ENCODE measurements at regions not wholly inside any gene's neighbourhood (a gene's known extent, or its start where the extent isn't known, plus 50 kb on each side); places are given as distances from the start of the nearest gene placed in this dataset.

DNA sequence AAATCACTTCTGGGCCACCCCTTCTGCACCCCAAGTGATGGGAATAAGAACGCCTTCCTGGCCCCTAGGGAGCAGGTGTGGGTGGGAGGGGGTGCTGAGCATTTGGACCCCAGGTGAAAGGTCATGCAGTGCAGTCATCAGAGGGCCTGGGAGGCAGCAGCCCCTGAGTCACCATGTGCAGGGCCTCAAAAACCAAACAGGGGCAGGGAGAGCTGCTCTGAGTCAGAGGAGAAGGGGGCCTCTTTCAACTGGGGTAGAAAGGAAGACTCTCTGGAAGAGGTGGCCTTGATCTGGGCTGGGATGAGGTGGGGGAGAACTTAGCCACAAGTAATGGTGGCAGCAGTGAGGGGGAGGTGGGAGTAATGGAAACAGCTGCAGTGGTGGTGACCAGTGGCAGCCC lies 164.3 kb downstream of the BUB3 start:
- H3K4me3 ChIP-seq (ENCODE audit: low read length in 2 of 2): no peak overlapping the region
- no peaks in the 10 kb centered on the region for H3K4me1 ChIP-seq (ENCODE audit: control insufficient read depth in 1 of 2, insufficient read depth in 2 of 2, low read length in 2 of 2)
- intact Hi-C loops (cut with DNase I): no loop called here
- H3K9me3 ChIP-seq (ENCODE audit: control insufficient read depth, low read length): no peaks in the 10 kb centered on the region
- 73 to 77% methylated on average over 1 of the region's 1 CpG for WGBS, 2 donors
- ATAC-seq (ENCODE audit: low FRiP score) (no peak), DNase-seq (no peak)
- H3K27me3 ChIP-seq (ENCODE audit: control insufficient read depth in 1 of 2, insufficient read depth in 2 of 2, low read length in 1 of 2): no peaks in the 10 kb centered on the region
- H3K36me3 ChIP-seq (ENCODE audit: control insufficient read depth in 1 of 2, insufficient read depth in 2 of 2, low read length in 1 of 2): no peaks in the 10 kb centered on the region
- no peak overlapping the region for H3K27ac ChIP-seq (ENCODE audit: low read depth in 1 of 2, low read length in 2 of 2)

- H3K27me3 ChIP-seq (ENCODE audit: control insufficient read depth in 1 of 2, insufficient read depth in 2 of 2, low read length in 1 of 2): no peaks in the 10 kb centered on the region
- H3K27ac ChIP-seq (ENCODE audit: low read depth in 1 of 2, low read length in 2 of 2): no peak overlapping the region
- H3K36me3 ChIP-seq (ENCODE audit: control insufficient read depth in 1 of 2, insufficient read depth in 2 of 2, low read length in 1 of 2): no peaks in the 10 kb centered on the region
- 60 to 64% methylated on average over 3 of the region's 3 CpGs for WGBS, 2 donors
- ATAC-seq (ENCODE audit: low FRiP score) (no peak), DNase-seq (no peak)
- H3K4me3 ChIP-seq (ENCODE audit: low read length in 2 of 2): no peak overlapping the region
- no peaks in the 10 kb centered on the region for H3K9me3 ChIP-seq (ENCODE audit: control insufficient read depth, low read length)
- intact Hi-C loops (cut with DNase I): no loop called here
- no peaks in the 10 kb centered on the region for H3K4me1 ChIP-seq (ENCODE audit: control insufficient read depth in 1 of 2, insufficient read depth in 2 of 2, low read length in 2 of 2)
Measured at GRCh38 chr10:123320091-123320490, 165.9 kb downstream of the BUB3 start.

GRCh38 chr10:123323884-123324283 lies 169.7 kb downstream of the BUB3 start:
- WGBS, 2 donors: 79 to 82% methylated on average over 3 of the region's 3 CpGs
- DNase-seq (no peak), ATAC-seq (ENCODE audit: low FRiP score) (no peak)

DNA sequence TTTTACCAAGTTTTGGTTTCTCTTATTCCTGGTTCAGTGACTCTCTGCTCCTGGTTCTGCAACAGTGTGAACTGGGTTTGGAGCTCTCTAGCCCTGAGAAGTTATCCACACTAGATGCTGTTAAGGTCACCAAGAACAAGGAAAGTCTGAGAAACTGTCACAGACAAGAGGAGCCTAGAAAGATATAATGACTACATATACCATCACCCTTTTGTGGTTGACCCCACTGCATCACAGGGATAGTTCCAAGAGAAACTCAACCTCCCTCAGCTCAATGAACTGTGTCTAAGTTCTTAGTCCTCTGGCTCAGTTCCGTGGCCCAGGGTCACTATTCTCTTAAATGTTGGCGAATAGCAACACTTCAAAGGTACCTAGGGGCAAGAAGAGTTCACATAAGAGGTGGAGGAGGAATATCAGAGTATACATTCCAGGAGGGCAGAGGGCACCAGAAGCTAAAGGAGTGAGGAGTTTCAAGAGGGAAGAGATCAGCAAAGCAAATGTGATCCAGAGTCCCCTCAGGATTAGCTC lies 171.5 kb downstream of the BUB3 start:
- H3K9me3 ChIP-seq (ENCODE audit: control insufficient read depth, low read length): peaks cover 1% of the 10 kb centered on the region
- no peaks in the 10 kb centered on the region for H3K27me3 ChIP-seq (ENCODE audit: control insufficient read depth in 1 of 2, insufficient read depth in 2 of 2, low read length in 1 of 2)
- intact Hi-C loops (cut with DNase I): no loop called here
- DNase-seq (no peak), ATAC-seq (ENCODE audit: low FRiP score) (no peak)
- no peaks in the 10 kb centered on the region for H3K4me1 ChIP-seq (ENCODE audit: control insufficient read depth in 1 of 2, insufficient read depth in 2 of 2, low read length in 2 of 2)
- WGBS, 2 donors: 75 to 82% methylated on average over 2 of the region's 2 CpGs
- H3K27ac ChIP-seq (ENCODE audit: low read depth in 1 of 2, low read length in 2 of 2): no peak overlapping the region
- no peaks in the 10 kb centered on the region for H3K36me3 ChIP-seq (ENCODE audit: control insufficient read depth in 1 of 2, insufficient read depth in 2 of 2, low read length in 1 of 2)
- no peak overlapping the region for H3K4me3 ChIP-seq (ENCODE audit: low read length in 2 of 2)

More at GRCh38 chr10:123323884-123324283, 169.7 kb downstream of the BUB3 start:
- Histone ChIP-seq H3K4me1 (ENCODE audit: control insufficient read depth in 1 of 2, insufficient read depth in 2 of 2, low read length in 2 of 2) (no peaks in the 10 kb centered on the region), H3K27me3 (ENCODE audit: control insufficient read depth in 1 of 2, insufficient read depth in 2 of 2, low read length in 1 of 2) (no peaks in the 10 kb centered on the region), H3K4me3 (ENCODE audit: low read length in 2 of 2) (no peak overlapping the region), H3K36me3 (ENCODE audit: control insufficient read depth in 1 of 2, insufficient read depth in 2 of 2, low read length in 1 of 2) (no peaks in the 10 kb centered on the region), H3K27ac (ENCODE audit: low read depth in 1 of 2, low read length in 2 of 2) (no peak overlapping the region), H3K9me3 (ENCODE audit: control insufficient read depth, low read length) (peaks cover 1% of the 10 kb centered on the region)
- intact Hi-C loops (cut with DNase I): no loop called here

- Histone ChIP-seq H3K27ac (ENCODE audit: low read depth in 1 of 2, low read length in 2 of 2) (no peak overlapping the region), H3K27me3 (ENCODE audit: control insufficient read depth in 1 of 2, insufficient read depth in 2 of 2, low read length in 1 of 2) (no peaks in the 10 kb centered on the region), H3K4me1 (ENCODE audit: control insufficient read depth in 1 of 2, insufficient read depth in 2 of 2, low read length in 2 of 2) (no peaks in the 10 kb centered on the region), H3K36me3 (ENCODE audit: control insufficient read depth in 1 of 2, insufficient read depth in 2 of 2, low read length in 1 of 2) (no peaks in the 10 kb centered on the region), H3K4me3 (ENCODE audit: low read length in 2 of 2) (no peak overlapping the region), H3K9me3 (ENCODE audit: control insufficient read depth, low read length) (peaks cover 1% of the 10 kb centered on the region)
- WGBS, 2 donors: 90 to 93% methylated on average over 1 of the region's 1 CpG
- ATAC-seq (ENCODE audit: low FRiP score): no peak
- intact Hi-C loops (cut with DNase I): no loop called here
- DNase-seq: no peak
Measured at GRCh38 chr10:123326674-123327073, 172.5 kb downstream of the BUB3 start.

DNA sequence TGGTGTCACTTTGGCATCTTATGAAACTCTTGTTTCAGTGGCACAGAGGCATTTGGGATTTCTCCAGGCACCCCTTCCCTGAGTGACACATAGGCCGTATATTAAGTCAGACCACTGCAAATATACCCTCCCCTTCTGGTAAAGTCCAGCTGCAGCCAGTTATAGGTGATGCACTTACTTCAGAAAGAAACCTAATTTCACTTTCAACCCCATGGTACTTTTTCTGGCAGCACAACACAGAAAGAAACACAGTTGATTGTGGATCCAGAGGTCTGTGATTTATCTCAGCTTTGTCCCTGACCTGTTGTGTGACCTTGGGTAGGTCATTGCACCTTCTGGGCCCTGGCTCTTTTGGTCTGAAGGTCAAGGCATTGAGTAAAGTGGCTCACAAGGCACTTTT lies 173.2 kb downstream of the BUB3 start:
- ATAC-seq (ENCODE audit: low FRiP score): no peak
- peaks cover 1% of the 10 kb centered on the region for H3K9me3 ChIP-seq (ENCODE audit: control insufficient read depth, low read length)
- no peaks in the 10 kb centered on the region for H3K4me1 ChIP-seq (ENCODE audit: control insufficient read depth in 1 of 2, insufficient read depth in 2 of 2, low read length in 2 of 2)
- no peak for DNase-seq
- H3K27ac ChIP-seq (ENCODE audit: low read depth in 1 of 2, low read length in 2 of 2): no peak overlapping the region
- no peaks in the 10 kb centered on the region for H3K27me3 ChIP-seq (ENCODE audit: control insufficient read depth in 1 of 2, insufficient read depth in 2 of 2, low read length in 1 of 2)
- WGBS, 2 donors: 82 to 83% methylated on average over 1 of the region's 1 CpG
- no peaks in the 10 kb centered on the region for H3K36me3 ChIP-seq (ENCODE audit: control insufficient read depth in 1 of 2, insufficient read depth in 2 of 2, low read length in 1 of 2)
- intact Hi-C loops (cut with DNase I): no loop called here
- no peak overlapping the region for H3K4me3 ChIP-seq (ENCODE audit: low read length in 2 of 2)

DNA sequence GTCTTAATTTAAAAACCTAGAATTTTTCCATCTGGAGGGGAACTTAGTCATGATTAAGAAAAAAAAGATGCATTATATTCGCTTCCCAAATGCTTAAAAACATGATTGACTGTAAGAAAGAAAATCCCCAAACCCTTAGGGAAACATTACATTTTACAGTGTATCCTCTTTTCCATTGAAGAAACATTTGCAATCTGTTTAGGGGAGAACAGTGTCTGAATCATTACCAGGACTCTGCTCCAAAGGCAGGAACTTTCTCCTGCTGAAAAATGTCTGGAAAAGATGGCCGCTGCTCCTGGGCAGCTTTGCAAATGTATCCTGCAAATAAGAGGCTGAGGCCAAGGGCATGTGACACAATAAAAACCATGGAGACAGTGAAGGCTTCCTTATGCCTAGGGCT lies 173.7 kb downstream of the BUB3 start:
- Histone ChIP-seq H3K4me3 (ENCODE audit: low read length in 2 of 2) (no peak overlapping the region), H3K36me3 (ENCODE audit: control insufficient read depth in 1 of 2, insufficient read depth in 2 of 2, low read length in 1 of 2) (no peaks in the 10 kb centered on the region), H3K9me3 (ENCODE audit: control insufficient read depth, low read length) (peaks cover 1% of the 10 kb centered on the region), H3K4me1 (ENCODE audit: control insufficient read depth in 1 of 2, insufficient read depth in 2 of 2, low read length in 2 of 2) (no peaks in the 10 kb centered on the region), H3K27me3 (ENCODE audit: control insufficient read depth in 1 of 2, insufficient read depth in 2 of 2, low read length in 1 of 2) (no peaks in the 10 kb centered on the region), H3K27ac (ENCODE audit: low read depth in 1 of 2, low read length in 2 of 2) (no peak overlapping the region)
- ATAC-seq (ENCODE audit: low FRiP score) (no peak), DNase-seq (no peak)
- intact Hi-C loops (cut with DNase I): no loop called here
- 75 to 78% methylated on average over 2 of the region's 2 CpGs for WGBS, 2 donors

DNA sequence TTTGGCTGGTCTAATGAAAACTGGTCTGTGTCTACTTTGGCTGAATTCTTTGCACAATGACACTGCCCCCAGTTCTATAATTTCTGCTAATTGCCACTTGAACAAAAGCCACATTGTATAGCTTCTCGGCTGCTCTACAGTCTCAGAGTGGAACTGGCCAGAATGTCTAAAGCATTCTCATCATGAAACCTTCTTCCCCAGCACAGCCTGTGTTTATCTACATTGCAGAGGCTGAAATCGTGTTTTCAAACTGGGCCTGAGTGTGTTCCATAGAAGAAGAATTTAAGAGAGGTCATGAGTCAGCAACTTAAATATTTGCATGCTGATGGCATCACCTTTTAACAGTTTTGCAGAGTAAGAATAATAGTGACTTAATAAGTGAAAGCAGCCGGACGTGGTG lies 177.2 kb downstream of the BUB3 start:
- ATAC-seq (ENCODE audit: low FRiP score) (no peak), DNase-seq (no peak)
- H3K9me3 ChIP-seq (ENCODE audit: control insufficient read depth, low read length): peaks cover 1% of the 10 kb centered on the region
- intact Hi-C loops (cut with DNase I): no loop called here
- 42 to 45% methylated on average over 4 of the region's 4 CpGs for WGBS, 2 donors
- no peak overlapping the region for H3K4me3 ChIP-seq (ENCODE audit: low read length in 2 of 2)
- H3K27ac ChIP-seq (ENCODE audit: low read depth in 1 of 2, low read length in 2 of 2): no peak overlapping the region
- H3K36me3 ChIP-seq (ENCODE audit: control insufficient read depth in 1 of 2, insufficient read depth in 2 of 2, low read length in 1 of 2): no peaks in the 10 kb centered on the region
- no peaks in the 10 kb centered on the region for H3K27me3 ChIP-seq (ENCODE audit: control insufficient read depth in 1 of 2, insufficient read depth in 2 of 2, low read length in 1 of 2)
- H3K4me1 ChIP-seq (ENCODE audit: control insufficient read depth in 1 of 2, insufficient read depth in 2 of 2, low read length in 2 of 2): no peaks in the 10 kb centered on the region

DNA sequence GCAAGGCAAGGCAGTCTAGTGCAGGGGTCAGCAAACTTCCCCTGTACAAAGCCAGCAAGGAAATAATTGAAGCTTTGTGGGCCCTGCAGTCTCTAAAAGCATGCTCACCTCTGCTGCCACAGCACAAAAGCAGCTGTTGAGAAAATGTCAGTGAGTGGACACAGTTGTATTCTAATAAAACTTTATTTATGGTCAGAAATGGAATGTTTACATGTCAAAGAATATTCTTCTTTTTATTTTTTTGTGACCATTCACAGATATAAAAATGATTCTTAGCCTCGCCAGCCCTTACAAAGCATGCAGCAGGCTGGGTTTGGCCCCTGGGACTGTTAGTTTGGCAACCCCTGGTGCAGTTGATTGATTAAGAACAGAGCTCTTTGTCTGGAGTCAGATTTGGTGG lies 192.4 kb downstream of the BUB3 start:
- DNase-seq (no peak), ATAC-seq (ENCODE audit: low FRiP score) (no peak)
- no peaks in the 10 kb centered on the region for H3K9me3 ChIP-seq (ENCODE audit: control insufficient read depth, low read length)
- H3K27me3 ChIP-seq (ENCODE audit: control insufficient read depth in 1 of 2, insufficient read depth in 2 of 2, low read length in 1 of 2): no peaks in the 10 kb centered on the region
- no peak overlapping the region for H3K27ac ChIP-seq (ENCODE audit: low read depth in 1 of 2, low read length in 2 of 2)
- intact Hi-C loops (cut with DNase I): no loop called here
- H3K36me3 ChIP-seq (ENCODE audit: control insufficient read depth in 1 of 2, insufficient read depth in 2 of 2, low read length in 1 of 2): no peaks in the 10 kb centered on the region
- no peaks in the 10 kb centered on the region for H3K4me1 ChIP-seq (ENCODE audit: control insufficient read depth in 1 of 2, insufficient read depth in 2 of 2, low read length in 2 of 2)
- WGBS, 2 donors: 73 to 75% methylated on average over 1 of the region's 1 CpG
- no peak overlapping the region for H3K4me3 ChIP-seq (ENCODE audit: low read length in 2 of 2)
